ENCODE measurements at regions not wholly inside any gene's neighbourhood (a gene's known extent, or its start where the extent isn't known, plus 50 kb on each side); places are given as distances from the start of the nearest gene placed in this dataset. TPM values are rescaled to one million over a fixed set of nuclear protein-coding genes. Genes with fewer than 3 reads are reported as not detected.

GRCh38 chr13:59587971-59588716 is 575.6 kb downstream of the DIAPH3 start:
- Histone ChIP-seq H3K36me3 (ENCODE audit: control insufficient read depth, insufficient read depth, low read length) (no peaks in the 10 kb centered on the region), H3K9me3 (ENCODE audit: control insufficient read depth, insufficient read depth, low read length) (no peaks in the 10 kb centered on the region), H3K4me3 (ENCODE audit: low read depth, low read length) (no peak overlapping the region), H3K4me1 (ENCODE audit: control insufficient read depth, insufficient read depth, low read length) (no peaks in the 10 kb centered on the region), H3K27me3 (ENCODE audit: control insufficient read depth, insufficient read depth, low read length) (no peaks in the 10 kb centered on the region), H3K27ac (ENCODE audit: low read depth, low read length) (no peak overlapping the region)
- DNase-seq (ENCODE audit: low read depth in 4 of 6, low spot score in 6 of 6) = no peak
- no CpG with 5 or more reads among the region's 1 CpG for WGBS (ENCODE audit: insufficient coverage)

- Histone ChIP-seq H3K9me3 (ENCODE audit: control insufficient read depth, insufficient read depth, low read length) (no peaks in the 10 kb centered on the region), H3K4me3 (ENCODE audit: low read depth, low read length) (no peak overlapping the region), H3K4me1 (ENCODE audit: control insufficient read depth, insufficient read depth, low read length) (no peaks in the 10 kb centered on the region), H3K36me3 (ENCODE audit: control insufficient read depth, insufficient read depth, low read length) (no peaks in the 10 kb centered on the region), H3K27ac (ENCODE audit: low read depth, low read length) (no peak overlapping the region), H3K27me3 (ENCODE audit: control insufficient read depth, insufficient read depth, low read length) (no peaks in the 10 kb centered on the region)
- DNase-seq (ENCODE audit: low read depth in 4 of 6, low spot score in 6 of 6) = no peak
Measured at GRCh38 chr13:59588717-59589067, 575.0 kb downstream of the DIAPH3 start.

GRCh38 chr13:59601993-59602392 is 561.7 kb downstream of the DIAPH3 start:
- no peaks in the 10 kb centered on the region for H3K36me3 ChIP-seq (ENCODE audit: control insufficient read depth, insufficient read depth, low read length)
- no peak for DNase-seq (ENCODE audit: low read depth in 4 of 6, low spot score in 6 of 6)
- H3K4me1 ChIP-seq (ENCODE audit: control insufficient read depth, insufficient read depth, low read length) = no peaks in the 10 kb centered on the region
- H3K27ac ChIP-seq (ENCODE audit: low read depth, low read length) = no peak overlapping the region
- H3K27me3 ChIP-seq (ENCODE audit: control insufficient read depth, insufficient read depth, low read length) = no peaks in the 10 kb centered on the region
- H3K4me3 ChIP-seq (ENCODE audit: low read depth, low read length) = no peak overlapping the region
- no peaks in the 10 kb centered on the region for H3K9me3 ChIP-seq (ENCODE audit: control insufficient read depth, insufficient read depth, low read length)

GRCh38 chr13:59603646-59604045 is 560.1 kb downstream of the DIAPH3 start:
- no peaks in the 10 kb centered on the region for H3K27me3 ChIP-seq (ENCODE audit: control insufficient read depth, insufficient read depth, low read length)
- 100% methylated on average over 1 of the region's 2 CpGs for WGBS (ENCODE audit: insufficient coverage)
- no peaks in the 10 kb centered on the region for H3K36me3 ChIP-seq (ENCODE audit: control insufficient read depth, insufficient read depth, low read length)
- no peak for DNase-seq (ENCODE audit: low read depth in 4 of 6, low spot score in 6 of 6)
- no peak overlapping the region for H3K4me3 ChIP-seq (ENCODE audit: low read depth, low read length)
- H3K4me1 ChIP-seq (ENCODE audit: control insufficient read depth, insufficient read depth, low read length) = no peaks in the 10 kb centered on the region
- no peaks in the 10 kb centered on the region for H3K9me3 ChIP-seq (ENCODE audit: control insufficient read depth, insufficient read depth, low read length)
- H3K27ac ChIP-seq (ENCODE audit: low read depth, low read length) = no peak overlapping the region

GRCh38 chr13:59607172-59607571 is 556.6 kb downstream of the DIAPH3 start:
- no peaks in the 10 kb centered on the region for H3K27me3 ChIP-seq (ENCODE audit: control insufficient read depth, insufficient read depth, low read length)
- no peaks in the 10 kb centered on the region for H3K9me3 ChIP-seq (ENCODE audit: control insufficient read depth, insufficient read depth, low read length)
- H3K4me1 ChIP-seq (ENCODE audit: control insufficient read depth, insufficient read depth, low read length) = no peaks in the 10 kb centered on the region
- no peak overlapping the region for H3K4me3 ChIP-seq (ENCODE audit: low read depth, low read length)
- no peak overlapping the region for H3K27ac ChIP-seq (ENCODE audit: low read depth, low read length)
- no peak for DNase-seq (ENCODE audit: low read depth in 4 of 6, low spot score in 6 of 6)
- no peaks in the 10 kb centered on the region for H3K36me3 ChIP-seq (ENCODE audit: control insufficient read depth, insufficient read depth, low read length)
- WGBS (ENCODE audit: insufficient coverage) = 17% methylated on average over 1 of the region's 1 CpG

GRCh38 chr13:59607780-59608233 is 555.9 kb downstream of the DIAPH3 start:
- 71% methylated on average over 1 of the region's 2 CpGs for WGBS (ENCODE audit: insufficient coverage)

GRCh38 chr13:59609421-59609820 is 554.3 kb downstream of the DIAPH3 start:
- Histone ChIP-seq H3K9me3 (ENCODE audit: control insufficient read depth, insufficient read depth, low read length) (no peaks in the 10 kb centered on the region), H3K27ac (ENCODE audit: low read depth, low read length) (no peak overlapping the region), H3K27me3 (ENCODE audit: control insufficient read depth, insufficient read depth, low read length) (no peaks in the 10 kb centered on the region), H3K4me1 (ENCODE audit: control insufficient read depth, insufficient read depth, low read length) (no peaks in the 10 kb centered on the region), H3K36me3 (ENCODE audit: control insufficient read depth, insufficient read depth, low read length) (no peaks in the 10 kb centered on the region), H3K4me3 (ENCODE audit: low read depth, low read length) (no peak overlapping the region)
- DNase-seq (ENCODE audit: low read depth in 4 of 6, low spot score in 6 of 6) = no peak

More at GRCh38 chr13:59607780-59608233, 555.9 kb downstream of the DIAPH3 start:
- Histone ChIP-seq H3K36me3 (ENCODE audit: control insufficient read depth, insufficient read depth, low read length) (no peaks in the 10 kb centered on the region), H3K4me3 (ENCODE audit: low read depth, low read length) (no peak overlapping the region), H3K9me3 (ENCODE audit: control insufficient read depth, insufficient read depth, low read length) (no peaks in the 10 kb centered on the region), H3K27me3 (ENCODE audit: control insufficient read depth, insufficient read depth, low read length) (no peaks in the 10 kb centered on the region), H3K4me1 (ENCODE audit: control insufficient read depth, insufficient read depth, low read length) (no peaks in the 10 kb centered on the region), H3K27ac (ENCODE audit: low read depth, low read length) (no peak overlapping the region)
- no peak for DNase-seq (ENCODE audit: low read depth in 4 of 6, low spot score in 6 of 6)

Small RNAs in the stretch of these regions (small RNA-seq; reads per million reads assigned to genes)
- gene AL161423.1 (ENCODE audit: low replicate concordance) (not detected), gene HMGN2P39 (ENCODE audit: low replicate concordance) (not detected), gene RNA5SP30 (ENCODE audit: low replicate concordance) (not detected), gene RNU7-88P (ENCODE audit: low replicate concordance) (not detected), gene RNY4P29 (ENCODE audit: low replicate concordance) (not detected)

Data from spinal cord (tissue), 10 donors.